B cell (primary cell): ENCODE measurements at regions not wholly inside any gene's neighbourhood (a gene's known extent, or its start where the extent isn't known, plus 50 kb on each side); places are given as distances from the start of the nearest gene placed in this dataset.

Experiments used
- ATAC-seq: fragments of 200-7000 bp; cut with Tn5 transposase; one replicate; pipeline ENCODE4 v1.10.0; 2021; ENCODE audit warnings: low read depth, mild to moderate bottlenecking, moderate number of reproducible peaks, moderate library complexity
- CTCF ChIA-PET: fragments of 350-600 bp; sonication (Branson Sonifier 250); formaldehyde crosslinking; loops from one replicate; lab custom pipeline; 2021; ENCODE audit warnings: antibody characterized with exemption, inconsistent platforms; lab: Charles Lee
- POLR2A ChIA-PET: fragments of 350-600 bp; sonication (Branson Sonifier 250); formaldehyde crosslinking; loops from one replicate; lab custom pipeline; 2021; ENCODE audit warnings: antibody characterized with exemption; lab: Charles Lee
- DNase-seq: peaks from one replicate; pipeline ENCODE4 v3.0.0; 2013
- H2AFZ ChIP-seq: 2 replicates; pipeline ENCODE4 v1.6.1; 2012; ENCODE audit warnings: mild to moderate bottlenecking, low read depth, low read length; ENCODE audit not compliant: insufficient read depth, poor library complexity, severe bottlenecking
- H3K27ac ChIP-seq, 2 donors: 1 replicate in 1 of 2; 2 replicates in 1 of 2; pipeline ENCODE4 v1.5.1; 2012 to 2013; ENCODE audit warnings: low read length in 2 of 2, mild to moderate bottlenecking in 2 of 2, moderate library complexity in 1 of 2
- H3K27me3 ChIP-seq, 4 experiments: fragments of 200-600 bp in 1 of 4; sonication (generic) in 1 of 4; replicated peaks in 1 of 4; 1 replicate in 2 of 4; 2 replicates in 2 of 4; pipeline versions ENCODE4 v1.6.1 to v1.7.0; 2013 to 2016; ENCODE audit warnings: low read length in 3 of 4, mild to moderate bottlenecking in 2 of 4, mixed read lengths in 1 of 4, moderate library complexity in 1 of 4; ENCODE audit not compliant: insufficient read depth in 4 of 4, control insufficient read depth in 3 of 4; ENCODE audit errors: control extremely low read depth in 1 of 4
- H3K36me3 ChIP-seq, 2 experiments: replicated peaks in 1 of 2; 1 replicate in 1 of 2; 2 replicates in 1 of 2; pipeline versions ENCODE4 v1.6.1 to v1.7.1; 2013; ENCODE audit warnings: low read length in 1 of 2; ENCODE audit not compliant: insufficient read depth in 2 of 2, control insufficient read depth in 1 of 2; ENCODE audit errors: control extremely low read depth in 1 of 2, extremely low read depth in 1 of 2
- H3K4me1 ChIP-seq, 2 donors: fragments of 200-600 bp in 1 of 2; sonication (generic) in 1 of 2; 1 replicate in 1 of 2; 2 replicates in 1 of 2; pipeline versions ENCODE4 v1.5.1 to v1.6.1; 2013 to 2017; ENCODE audit warnings: low read length in 2 of 2; ENCODE audit not compliant: control insufficient read depth in 2 of 2, insufficient read depth in 2 of 2
- H3K4me2 ChIP-seq: replicated peaks from 2 replicates; pipeline ENCODE3; 2012; ENCODE audit warnings: mild to moderate bottlenecking, low read depth, low read length; ENCODE audit not compliant: poor library complexity, severe bottlenecking
- H3K4me3 ChIP-seq, 5 experiments: fragments of 200-600 bp in 1 of 5; sonication (generic) in 1 of 5; 1 replicate in 3 of 5; 2 replicates in 2 of 5; pipeline versions ENCODE4 v1.5.1 to v1.7.0; 2011 to 2016; ENCODE audit warnings: low read length in 4 of 5, mild to moderate bottlenecking in 4 of 5, low read depth in 2 of 5, control low read depth in 1 of 5, moderate library complexity in 1 of 5; ENCODE audit not compliant: insufficient read depth in 1 of 5; ENCODE audit errors: control extremely low read depth in 1 of 5, extremely low read depth in 1 of 5
- H3K79me2 ChIP-seq: fragments of 200-600 bp; sonication (generic); one replicate; pipeline ENCODE4 v1.6.0; 2016; ENCODE audit warnings: low read length; ENCODE audit not compliant: control insufficient read depth, insufficient read depth
- H3K9ac ChIP-seq: fragments of 200-600 bp; sonication (generic); 2 replicates; pipeline ENCODE4 v1.6.1; 2017; ENCODE audit warnings: mild to moderate bottlenecking, low read length, moderate library complexity
- H3K9me3 ChIP-seq, 3 donors: one replicate each; pipeline versions ENCODE4 v1.6.1 to v1.7.1; 2013; ENCODE audit warnings: low read length in 2 of 3; ENCODE audit not compliant: control insufficient read depth in 2 of 3, insufficient read depth in 1 of 3; ENCODE audit errors: control extremely low read depth in 1 of 3
- H4K20me1 ChIP-seq: 2 replicates; pipeline ENCODE4 v1.6.0; 2012; ENCODE audit warnings: mild to moderate bottlenecking, low read length; ENCODE audit not compliant: insufficient read depth, control insufficient read depth, poor library complexity, severe bottlenecking
- H3K27ac Mint-ChIP-seq: one replicate; pipeline ENCODE4 v1.8.0; 2021; ENCODE audit warnings: mixed read lengths
- H3K27me3 Mint-ChIP-seq: one replicate; pipeline ENCODE4 v1.8.0; 2021; ENCODE audit warnings: mixed read lengths
- H3K4me1 Mint-ChIP-seq: one replicate; pipeline ENCODE4 v1.8.0; 2021; ENCODE audit warnings: mixed read lengths
- H3K4me3 Mint-ChIP-seq: one replicate; pipeline ENCODE4 v1.8.0; 2021; ENCODE audit warnings: mixed read lengths
- H3K9me3 Mint-ChIP-seq: one replicate; pipeline ENCODE4 v1.8.0; 2022; ENCODE audit warnings: mixed read lengths; ENCODE audit not compliant: insufficient read depth
- CTCF ChIP-seq: fragments of 200-600 bp; IDR thresholded peaks from one replicate; pipeline ENCODE4 v1.8.0; 2022; ENCODE audit warnings: antibody characterized with exemption, mild to moderate bottlenecking
- EZH2 ChIP-seq: IDR thresholded peaks from 2 replicates; pipeline ENCODE4 v1.6.1; 2012; ENCODE audit warnings: borderline replicate concordance, low read depth, mild to moderate bottlenecking, moderate library complexity, low read length; ENCODE audit not compliant: insufficient read depth, poor library complexity, severe bottlenecking
- WGBS: methylation state at CpG from one replicate; pipeline ENCODE4 v1.1.5; 2013; ENCODE audit warnings: missing lambda C conversion rate; ENCODE audit not compliant: insufficient coverage; 5-methylcytosine and 5-hydroxymethylcytosine counted together
- intact Hi-C: fragments of 100-400 bp; cut with micrococcal nuclease; formaldehyde crosslinking; loops from one replicate; pipeline ENCODE4 v1.10.0; 2022

GRCh38 chr2:150997066-150997465, 264.6 kb downstream of the RBM43 start:
- CTCF ChIA-PET, result no interaction called here
- Mint-ChIP-seq H3K4me3 (no peak overlapping the region), H3K4me1 (no peaks in the 10 kb centered on the region), H3K27me3 (no peaks in the 10 kb centered on the region), H3K9me3 (peaks cover 3% of the 10 kb centered on the region), H3K27ac (no peak overlapping the region)
- no peak overlapping the region for H3K27ac ChIP-seq
- no peaks in the 10 kb centered on the region for H4K20me1 ChIP-seq
- H2AFZ ChIP-seq, result no peak overlapping the region
- TF ChIP-seq EZH2, result no peak
- TF ChIP-seq CTCF, result no peak
- POLR2A ChIA-PET, result no interaction called here
- no peak overlapping the region for H3K4me2 ChIP-seq
- H3K9ac ChIP-seq, result no peak overlapping the region
- H3K9me3 ChIP-seq, result no peaks in the 10 kb centered on the region
- no peaks in the 10 kb centered on the region for H3K79me2 ChIP-seq
- ATAC-seq (no peak), DNase-seq (no peak)
- H3K27me3 ChIP-seq, result no peaks in the 10 kb centered on the region
- intact Hi-C loops, result no loop called here
- no peaks in the 10 kb centered on the region for H3K36me3 ChIP-seq
- H3K4me3 ChIP-seq, result no peak overlapping the region
- 100% methylated on average over 1 of the region's 4 CpGs for WGBS
- no peaks in the 10 kb centered on the region for H3K4me1 ChIP-seq

GRCh38 chr2:150994076-150994475, 267.6 kb downstream of the RBM43 start:
- Mint-ChIP-seq H3K27ac (no peak overlapping the region), H3K9me3 (peaks cover 3% of the 10 kb centered on the region), H3K27me3 (no peaks in the 10 kb centered on the region), H3K4me1 (no peaks in the 10 kb centered on the region), H3K4me3 (no peak overlapping the region)
- no peak for DNase-seq
- Histone ChIP-seq H3K9ac (no peak overlapping the region), H3K79me2 (no peaks in the 10 kb centered on the region), H3K27ac (no peak overlapping the region), H3K4me3 (no peak overlapping the region), H3K9me3 (no peaks in the 10 kb centered on the region), H2AFZ (no peak overlapping the region), H3K36me3 (no peaks in the 10 kb centered on the region), H3K4me2 (no peak overlapping the region), H3K27me3 (no peaks in the 10 kb centered on the region), H4K20me1 (no peaks in the 10 kb centered on the region), H3K4me1 (no peaks in the 10 kb centered on the region)
- ATAC-seq, result no peak
- ChIA-PET CTCF (no interaction called here), POLR2A (no interaction called here)
- intact Hi-C loops, result no loop called here
- no CpG with 5 or more reads among the region's 2 CpGs for WGBS
- TF ChIP-seq CTCF, result no peak
- no peak for TF ChIP-seq EZH2
